ENCODE measurements at regions not wholly inside any gene's neighbourhood (a gene's known extent, or its start where the extent isn't known, plus 50 kb on each side); places are given as distances from the start of the nearest gene placed in this dataset.

DNA sequence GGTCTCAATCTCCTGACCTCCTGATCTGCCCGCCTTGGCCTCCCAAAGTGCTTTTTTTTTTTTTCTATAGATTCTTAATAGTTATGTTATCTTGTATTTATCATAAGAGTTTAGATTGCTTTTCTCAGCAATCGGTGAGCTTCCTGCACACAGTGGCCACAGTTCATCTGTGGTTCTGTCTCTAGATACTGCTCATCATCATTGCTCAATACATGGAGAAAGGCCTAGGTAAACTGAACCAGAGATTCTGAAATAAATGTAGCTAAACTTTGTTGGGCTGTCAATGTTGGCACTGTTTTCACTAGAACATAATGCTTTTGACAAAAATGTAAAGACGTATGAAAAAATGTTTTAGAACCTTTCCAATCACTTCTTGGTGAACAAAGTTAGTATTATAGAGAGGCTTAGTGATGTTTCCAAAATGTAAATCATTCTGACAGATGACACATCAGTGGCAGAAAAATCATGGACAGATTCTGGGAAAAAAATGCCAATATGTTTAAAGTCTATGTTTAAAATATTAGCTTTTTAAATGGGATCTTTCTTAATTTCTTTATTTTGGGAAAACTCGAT, 50.0 kb upstream of the LIMCH1 start:
- no peak for TF ChIP-seq CTCF (conservative IDR thresholded peaks at IDR 0.05; ENCODE audit: low read depth, low read length)
- TF ChIP-seq EZH2phosphoT487 (IDR thresholded peaks at IDR 0.05; ENCODE audit: borderline replicate concordance, low read length) = no peak

Measured in PC-3 (cell line).